CD4-positive, alpha-beta T cell treated with Interleukin-12 subunit alpha and Interleukin-12 subunit beta, for 1 hour (primary cell): ENCODE measurements at regions not wholly inside any gene's neighbourhood (a gene's known extent, or its start where the extent isn't known, plus 50 kb on each side); places are given as distances from the start of the nearest gene placed in this dataset.
"Not testable (repeated sequence)": the region's sequence is repeated elsewhere in the genome, so short reads cannot be mapped to it uniquely, and the experiment has no call there.

Experiments used
- DNase-seq: peaks from one replicate; pipeline ENCODE4 v3.0.0-alpha.2; 2020

- DNase-seq: no peak
These were observed 76.8 kb upstream of the RTL6 start for GRCh38 chr22:44574640-44575380.

- DNase-seq: no peak
These were observed 76.1 kb upstream of the RTL6 start for GRCh38 chr22:44574057-44574639.

- DNase-seq: no peak
These were observed 75.4 kb upstream of the RTL6 start for GRCh38 chr22:44573451-44573850.

- no peak for DNase-seq
These were observed 74.6 kb upstream of the RTL6 start for GRCh38 chr22:44572414-44573207.

GRCh38 chr22:44571566-44572413, 73.8 kb upstream of the RTL6 start:
- no peak for DNase-seq

- no peak for DNase-seq
These were observed 72.7 kb upstream of the RTL6 start for GRCh38 chr22:44570476-44571445.

- DNase-seq: no peak
These were observed 71.5 kb upstream of the RTL6 start for GRCh38 chr22:44569561-44569991.

GRCh38 chr22:44567846-44568493, 69.9 kb upstream of the RTL6 start:
- peak; percentile 62 for DNase-seq

GRCh38 chr22:44567378-44567841, 69.4 kb upstream of the RTL6 start:
- not testable (repeated sequence) for DNase-seq

- no peak for DNase-seq
These were observed 68.9 kb upstream of the RTL6 start for GRCh38 chr22:44566911-44567310.

- not testable (repeated sequence) for DNase-seq
These were observed 64.6 kb upstream of the RTL6 start for GRCh38 chr22:44562651-44563050.

- no peak for DNase-seq
These were observed 63.3 kb upstream of the RTL6 start for GRCh38 chr22:44561139-44561840.

GRCh38 chr22:44558671-44559070, 60.6 kb upstream of the RTL6 start:
- not testable (repeated sequence) for DNase-seq

GRCh38 chr22:44557872-44558271, 59.8 kb upstream of the RTL6 start:
- not testable (repeated sequence) for DNase-seq

GRCh38 chr22:44557064-44557748, 59.2 kb upstream of the RTL6 start:
- DNase-seq: no peak

GRCh38 chr22:44555597-44555996, 57.6 kb upstream of the RTL6 start:
- DNase-seq: no peak

- DNase-seq: no peak
These were observed 57.0 kb upstream of the RTL6 start for GRCh38 chr22:44555046-44555445.

- DNase-seq: no peak
These were observed 56.4 kb upstream of the RTL6 start for GRCh38 chr22:44554411-44554810.

GRCh38 chr22:44550711-44551491, 52.9 kb upstream of the RTL6 start:
- DNase-seq: peak; percentile 9
